ENCODE measurements at regions not wholly inside any gene's neighbourhood (a gene's known extent, or its start where the extent isn't known, plus 50 kb on each side); places are given as distances from the start of the nearest gene placed in this dataset.

DNA sequence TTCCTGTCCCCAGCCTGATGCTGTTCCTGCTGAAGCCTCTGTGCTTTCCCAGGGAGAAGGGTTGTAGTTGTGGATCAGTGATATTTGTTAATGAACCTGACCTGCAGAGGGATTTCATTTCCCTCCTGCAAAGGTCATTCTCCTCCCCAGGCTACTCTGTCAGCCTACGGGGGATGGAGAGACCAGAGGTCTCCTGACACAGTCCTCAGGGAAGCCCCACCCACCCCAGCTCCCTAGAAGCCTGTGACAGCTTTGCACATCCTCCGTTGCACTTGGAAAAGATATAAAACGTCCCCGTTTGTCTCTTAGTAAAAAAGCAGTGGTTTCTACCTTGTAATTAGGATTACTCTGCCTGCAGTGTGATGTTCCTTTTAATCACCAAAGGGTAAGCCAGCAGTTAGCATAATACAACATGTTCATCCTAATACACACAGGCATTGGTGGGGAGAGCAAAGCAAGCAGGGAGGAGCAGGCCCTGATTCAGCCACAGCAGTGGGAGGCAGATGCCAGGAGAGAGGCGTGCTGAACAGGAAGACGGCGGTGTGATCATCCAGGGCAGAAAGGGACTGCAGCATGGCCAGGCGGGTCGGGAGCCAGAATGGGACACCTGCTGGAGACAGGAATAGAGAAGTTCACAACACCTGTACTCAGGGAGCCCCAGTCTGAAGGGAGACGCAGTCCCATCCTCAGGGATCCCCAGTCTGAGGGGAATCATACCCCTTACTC lies 293.5 kb downstream of the LRFN2 start:
- TF ChIP-seq ZNF274 (IDR thresholded peaks at IDR 0.05; ENCODE audit: low read depth, low read length) (no peak), YY1 (IDR thresholded peaks at IDR 0.05; ENCODE audit: insufficient read depth, insufficient read length) (no peak)

Data from NT2/D1 (cell line).